Fibroblast of lung (primary cell): ENCODE measurements at regions not wholly inside any gene's neighbourhood (a gene's known extent, or its start where the extent isn't known, plus 50 kb on each side); places are given as distances from the start of the nearest gene placed in this dataset.

Source experiments
- EZH2 ChIP-seq: IDR thresholded peaks from 2 replicates; pipeline ENCODE4 v1.5.1; 2012; ENCODE audit warnings: low read length, control low read depth, mild to moderate bottlenecking; ENCODE audit errors: missing control alignments
- TF ChIP-seq, protein P1 (sequence below), 2 donors: IDR thresholded peaks in 1 of 2; conservative IDR thresholded peaks in 1 of 2; 1 replicate in 1 of 2; 2 replicates in 1 of 2; pipeline ENCODE4 v1.5.1; 2011 to 2012; ENCODE audit warnings: low read length in 2 of 2, control low read depth in 1 of 2, inconsistent platforms in 1 of 2, low read depth in 1 of 2, mild to moderate bottlenecking in 1 of 2

DNA sequence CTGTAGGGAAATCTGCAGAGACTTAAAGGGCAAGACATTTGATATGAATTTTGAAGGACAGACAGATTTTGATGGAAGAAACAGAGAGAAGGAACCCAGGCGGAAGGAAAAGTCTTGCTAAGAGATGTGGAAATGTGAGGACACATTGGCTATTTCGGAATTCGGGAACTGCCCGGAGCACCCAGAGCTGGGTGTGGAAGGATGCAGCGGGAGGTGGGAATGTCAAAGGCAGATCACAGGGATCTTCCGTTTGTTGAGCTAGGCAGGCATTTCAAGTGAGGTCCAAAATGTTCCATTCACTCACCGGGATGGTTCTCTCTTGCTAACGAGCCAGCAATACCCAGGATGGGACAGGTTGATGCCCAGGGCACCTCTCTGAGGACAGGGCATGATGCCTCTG is 87.2 kb upstream of the CTBP2 start:
- TF ChIP-seq, protein P1, sequence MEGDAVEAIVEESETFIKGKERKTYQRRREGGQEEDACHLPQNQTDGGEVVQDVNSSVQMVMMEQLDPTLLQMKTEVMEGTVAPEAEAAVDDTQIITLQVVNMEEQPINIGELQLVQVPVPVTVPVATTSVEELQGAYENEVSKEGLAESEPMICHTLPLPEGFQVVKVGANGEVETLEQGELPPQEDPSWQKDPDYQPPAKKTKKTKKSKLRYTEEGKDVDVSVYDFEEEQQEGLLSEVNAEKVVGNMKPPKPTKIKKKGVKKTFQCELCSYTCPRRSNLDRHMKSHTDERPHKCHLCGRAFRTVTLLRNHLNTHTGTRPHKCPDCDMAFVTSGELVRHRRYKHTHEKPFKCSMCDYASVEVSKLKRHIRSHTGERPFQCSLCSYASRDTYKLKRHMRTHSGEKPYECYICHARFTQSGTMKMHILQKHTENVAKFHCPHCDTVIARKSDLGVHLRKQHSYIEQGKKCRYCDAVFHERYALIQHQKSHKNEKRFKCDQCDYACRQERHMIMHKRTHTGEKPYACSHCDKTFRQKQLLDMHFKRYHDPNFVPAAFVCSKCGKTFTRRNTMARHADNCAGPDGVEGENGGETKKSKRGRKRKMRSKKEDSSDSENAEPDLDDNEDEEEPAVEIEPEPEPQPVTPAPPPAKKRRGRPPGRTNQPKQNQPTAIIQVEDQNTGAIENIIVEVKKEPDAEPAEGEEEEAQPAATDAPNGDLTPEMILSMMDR (conservative IDR thresholded peaks at IDR 0.05 in 1 of 2, IDR thresholded peaks at IDR 0.05 in 1 of 2; ENCODE audit: low read depth in 1 of 2, low read length in 2 of 2): no peak
- TF ChIP-seq EZH2: no peak
